ENCODE measurements at regions not wholly inside any gene's neighbourhood (a gene's known extent, or its start where the extent isn't known, plus 50 kb on each side); places are given as distances from the start of the nearest gene placed in this dataset.

GRCh38 chrX:40818236-40818635, 82.9 kb upstream of the MED14 start:
- no peaks in the 10 kb centered on the region for H3K36me3 ChIP-seq (ENCODE audit: control insufficient read depth in 2 of 2, extremely low read depth in 1 of 2, insufficient read depth in 2 of 2, low read length in 2 of 2)
- no peaks in the 10 kb centered on the region for H3K9me1 ChIP-seq (ENCODE audit: control insufficient read depth, extremely low read depth, insufficient read depth, low read length)
- no peak overlapping the region for H3K9ac ChIP-seq (ENCODE audit: control insufficient read depth, extremely low read depth, insufficient read depth, low read length)
- no peak overlapping the region for H3K27ac ChIP-seq (ENCODE audit: control insufficient read depth, insufficient read depth, low read length)
- DNase-seq (ENCODE audit: low read depth, low spot score) (no peak), FAIRE-seq (no peak)
- no peak overlapping the region for H3K4me2 ChIP-seq (ENCODE audit: control insufficient read depth, extremely low read depth, insufficient read depth, low read depth, low read length)
- H3K27me3 ChIP-seq (ENCODE audit: control insufficient read depth, extremely low read depth, insufficient read depth, low read length): peaks cover 4% of the 10 kb centered on the region
- dilution Hi-C loops (cut with MboI; ENCODE audit: extremely low pct_ligation_motif_present, low sequenced_read_pairs): no loop called here
- H3K9me3 ChIP-seq (ENCODE audit: control insufficient read depth, low read depth, low read length): no peaks in the 10 kb centered on the region
- TF ChIP-seq EZH2 (IDR thresholded peaks at IDR 0.05; ENCODE audit: low read length): no peak
- TF ChIP-seq, protein P1, sequence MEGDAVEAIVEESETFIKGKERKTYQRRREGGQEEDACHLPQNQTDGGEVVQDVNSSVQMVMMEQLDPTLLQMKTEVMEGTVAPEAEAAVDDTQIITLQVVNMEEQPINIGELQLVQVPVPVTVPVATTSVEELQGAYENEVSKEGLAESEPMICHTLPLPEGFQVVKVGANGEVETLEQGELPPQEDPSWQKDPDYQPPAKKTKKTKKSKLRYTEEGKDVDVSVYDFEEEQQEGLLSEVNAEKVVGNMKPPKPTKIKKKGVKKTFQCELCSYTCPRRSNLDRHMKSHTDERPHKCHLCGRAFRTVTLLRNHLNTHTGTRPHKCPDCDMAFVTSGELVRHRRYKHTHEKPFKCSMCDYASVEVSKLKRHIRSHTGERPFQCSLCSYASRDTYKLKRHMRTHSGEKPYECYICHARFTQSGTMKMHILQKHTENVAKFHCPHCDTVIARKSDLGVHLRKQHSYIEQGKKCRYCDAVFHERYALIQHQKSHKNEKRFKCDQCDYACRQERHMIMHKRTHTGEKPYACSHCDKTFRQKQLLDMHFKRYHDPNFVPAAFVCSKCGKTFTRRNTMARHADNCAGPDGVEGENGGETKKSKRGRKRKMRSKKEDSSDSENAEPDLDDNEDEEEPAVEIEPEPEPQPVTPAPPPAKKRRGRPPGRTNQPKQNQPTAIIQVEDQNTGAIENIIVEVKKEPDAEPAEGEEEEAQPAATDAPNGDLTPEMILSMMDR (optimal IDR thresholded peaks at IDR 0.05 in 1 of 3, IDR thresholded peaks at IDR 0.05 in 1 of 3, conservative IDR thresholded peaks at IDR 0.05 in 1 of 3; ENCODE audit: extremely low read depth in 1 of 3, insufficient read depth in 2 of 3, low read length in 3 of 3): no peak
- no peaks in the 10 kb centered on the region for H3K4me1 ChIP-seq (ENCODE audit: control insufficient read depth, extremely low read depth, insufficient read depth, low read length)
- no peak overlapping the region for H3K4me3 ChIP-seq (ENCODE audit: control insufficient read depth in 2 of 3, extremely low read depth in 1 of 3, insufficient read depth in 2 of 3, low read depth in 1 of 3, low read length in 3 of 3)
- H3K79me2 ChIP-seq (ENCODE audit: control insufficient read depth, insufficient read depth, low read length): no peaks in the 10 kb centered on the region
- H2AFZ ChIP-seq (ENCODE audit: control insufficient read depth, low read length): no peak overlapping the region
- no peaks in the 10 kb centered on the region for H4K20me1 ChIP-seq (ENCODE audit: control insufficient read depth, extremely low read depth, insufficient read depth, low read length)

DNA sequence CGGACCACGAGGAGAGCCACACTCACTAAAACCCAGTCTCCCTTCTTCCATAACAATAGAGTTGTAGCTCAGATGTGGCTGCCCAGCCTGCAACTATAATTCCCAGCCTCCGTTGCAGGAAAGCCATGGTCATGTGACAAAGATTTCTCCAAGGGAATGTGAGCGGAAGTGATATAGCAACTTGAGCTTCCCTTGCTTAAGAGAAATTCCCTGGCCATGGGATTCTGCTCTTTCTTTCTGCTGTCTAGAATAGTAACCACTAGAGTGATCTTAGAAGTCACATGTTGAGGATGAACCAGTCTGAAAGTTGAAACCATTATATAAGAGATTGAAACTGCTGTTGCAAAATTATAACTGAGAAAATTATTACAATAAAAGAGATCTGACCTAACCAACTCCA, 86.4 kb upstream of the MED14 start:
- no peak for DNase-seq (ENCODE audit: low read depth, low spot score)
- H3K9me1 ChIP-seq (ENCODE audit: control insufficient read depth, extremely low read depth, insufficient read depth, low read length): no peaks in the 10 kb centered on the region
- H4K20me1 ChIP-seq (ENCODE audit: control insufficient read depth, extremely low read depth, insufficient read depth, low read length): no peaks in the 10 kb centered on the region
- H3K9ac ChIP-seq (ENCODE audit: control insufficient read depth, extremely low read depth, insufficient read depth, low read length): no peak overlapping the region
- H3K36me3 ChIP-seq (ENCODE audit: control insufficient read depth in 2 of 2, extremely low read depth in 1 of 2, insufficient read depth in 2 of 2, low read length in 2 of 2): no peaks in the 10 kb centered on the region
- H2AFZ ChIP-seq (ENCODE audit: control insufficient read depth, low read length): no peak overlapping the region
- FAIRE-seq: no peak
- no peak overlapping the region for H3K4me3 ChIP-seq (ENCODE audit: control insufficient read depth in 2 of 3, extremely low read depth in 1 of 3, insufficient read depth in 2 of 3, low read depth in 1 of 3, low read length in 3 of 3)
- peaks cover 6% of the 10 kb centered on the region for H3K27me3 ChIP-seq (ENCODE audit: control insufficient read depth, extremely low read depth, insufficient read depth, low read length)
- no peak overlapping the region for H3K4me2 ChIP-seq (ENCODE audit: control insufficient read depth, extremely low read depth, insufficient read depth, low read depth, low read length)
- H3K9me3 ChIP-seq (ENCODE audit: control insufficient read depth, low read depth, low read length): peaks cover 2% of the 10 kb centered on the region
- no peaks in the 10 kb centered on the region for H3K4me1 ChIP-seq (ENCODE audit: control insufficient read depth, extremely low read depth, insufficient read depth, low read length)
- H3K27ac ChIP-seq (ENCODE audit: control insufficient read depth, insufficient read depth, low read length): no peak overlapping the region
- no peaks in the 10 kb centered on the region for H3K79me2 ChIP-seq (ENCODE audit: control insufficient read depth, insufficient read depth, low read length)
- no peak for TF ChIP-seq EZH2 (IDR thresholded peaks at IDR 0.05; ENCODE audit: low read length)
- TF ChIP-seq, protein P1 (optimal IDR thresholded peaks at IDR 0.05 in 1 of 3, IDR thresholded peaks at IDR 0.05 in 1 of 3, conservative IDR thresholded peaks at IDR 0.05 in 1 of 3; ENCODE audit: extremely low read depth in 1 of 3, insufficient read depth in 2 of 3, low read length in 3 of 3): no peak
- dilution Hi-C loops (cut with MboI; ENCODE audit: extremely low pct_ligation_motif_present, low sequenced_read_pairs): no loop called here

Measured in keratinocyte (primary cell).